Neural cell (in vitro differentiated cells): ENCODE measurements at regions not wholly inside any gene's neighbourhood (a gene's known extent, or its start where the extent isn't known, plus 50 kb on each side); places are given as distances from the start of the nearest gene placed in this dataset.

Experiments
- H2AFZ ChIP-seq: fragments of 200-600, 300-800 bp; sonication (generic), shearing (Covaris generic); 2 replicates; pipeline ENCODE4 v1.6.0; 2014; ENCODE audit warnings: low read depth, mild to moderate bottlenecking, antibody characterized with exemption, low read length, moderate library complexity
- H3F3A ChIP-seq: fragments of 200-600 bp; shearing (Covaris generic); 2 replicates; pipeline ENCODE4 v1.6.1; 2016; ENCODE audit warnings: mild to moderate bottlenecking, moderate library complexity, mixed read lengths, antibody characterized with exemption, low read length; ENCODE audit not compliant: insufficient read depth, poor library complexity, severe bottlenecking
- H3K27ac ChIP-seq: fragments of 200-600, 300-800 bp; sonication (generic), shearing (Covaris generic); 2 replicates; pipeline ENCODE4 v1.5.1; 2014; ENCODE audit warnings: mild to moderate bottlenecking, low read length, moderate library complexity
- H3K27me3 ChIP-seq: fragments of 300-800, 200-600 bp; sonication (generic), shearing (Covaris generic); 2 replicates; pipeline ENCODE4 v1.6.0; 2014; ENCODE audit warnings: mild to moderate bottlenecking, low read depth, low read length, moderate library complexity; ENCODE audit not compliant: insufficient read depth
- H3K36me3 ChIP-seq: fragments of 300-800, 200-600 bp; sonication (generic), shearing (Covaris generic); 2 replicates; pipeline ENCODE4 v1.5.1; 2014; ENCODE audit warnings: mild to moderate bottlenecking, antibody characterized with exemption, low read length, moderate library complexity; ENCODE audit not compliant: insufficient read depth
- H3K4me2 ChIP-seq: fragments of 300-800, 200-600 bp; sonication (generic), shearing (Covaris generic); 2 replicates; pipeline ENCODE4 v1.6.0; 2014; ENCODE audit warnings: mild to moderate bottlenecking, low read length
- H3K4me3 ChIP-seq: fragments of 300-800, 200-600 bp; sonication (generic), shearing (Covaris generic); 2 replicates; pipeline ENCODE4 v1.5.1; 2014; ENCODE audit warnings: mild to moderate bottlenecking, low read length, moderate library complexity
- H3K79me2 ChIP-seq: fragments of 200-600 bp; shearing (Covaris generic); replicated peaks from 2 replicates; pipeline ENCODE4 v1.6.0; 2014; ENCODE audit warnings: mild to moderate bottlenecking, low read length, moderate library complexity; ENCODE audit not compliant: insufficient read depth
- H3K9ac ChIP-seq: fragments of 300-800, 200-600 bp; sonication (generic), shearing (Covaris generic); 2 replicates; pipeline ENCODE4 v1.6.1; 2016; ENCODE audit warnings: mild to moderate bottlenecking, low read length, mixed read lengths
- H3K9me2 ChIP-seq: fragments of 200-600 bp; shearing (Covaris generic); 2 replicates; pipeline ENCODE4 v1.6.1; 2016; ENCODE audit warnings: mild to moderate bottlenecking, low read length, mixed read lengths; ENCODE audit not compliant: insufficient read depth
- H3K9me3 ChIP-seq: fragments of 200-600, 300-800 bp; sonication (generic), shearing (Covaris generic); 2 replicates; pipeline ENCODE4 v1.6.1; 2016; ENCODE audit warnings: mild to moderate bottlenecking, mixed run types, low read length, moderate library complexity, mixed read lengths
- H4K20me1 ChIP-seq: fragments of 200-600 bp; shearing (Covaris generic); 2 replicates; pipeline ENCODE4 v1.6.1; 2016; ENCODE audit warnings: mild to moderate bottlenecking, mixed run types; ENCODE audit not compliant: insufficient read depth
- CTCF ChIP-seq: fragments of 450-650 bp; IDR thresholded peaks from 2 replicates; pipeline ENCODE4 v1.5.1; 2014; ENCODE audit warnings: antibody characterized with exemption, mild to moderate bottlenecking, moderate library complexity; ENCODE audit not compliant: poor library complexity, severe bottlenecking
- EP300 ChIP-seq: fragments of 450-650 bp; conservative IDR thresholded peaks from 2 replicates; pipeline ENCODE4 v1.6.1; 2014; ENCODE audit warnings: antibody characterized with exemption, mild to moderate bottlenecking, moderate library complexity; ENCODE audit not compliant: poor library complexity, severe bottlenecking
- EZH2 ChIP-seq: fragments of 200-600, 300-800 bp; shearing (Covaris generic), sonication (generic); IDR thresholded peaks from 2 replicates; pipeline ENCODE4 v1.6.1; 2014; ENCODE audit warnings: antibody characterized with exemption, low read length, borderline replicate concordance, mild to moderate bottlenecking; ENCODE audit not compliant: insufficient read depth, poor library complexity, severe bottlenecking
- MXI1 ChIP-seq: fragments of 450-650 bp; conservative IDR thresholded peaks from 2 replicates; pipeline ENCODE4 v1.6.1; 2014; ENCODE audit warnings: antibody characterized with exemption, mild to moderate bottlenecking; ENCODE audit not compliant: poor library complexity, severe bottlenecking
- POLR2AphosphoS5 ChIP-seq: IDR thresholded peaks from 2 replicates; pipeline ENCODE4 v1.6.1; 2012
- RAD21 ChIP-seq: fragments of 450-650 bp; conservative IDR thresholded peaks from 2 replicates; pipeline ENCODE4 v1.6.1; 2014; ENCODE audit warnings: antibody characterized with exemption, mild to moderate bottlenecking, moderate library complexity
- REST ChIP-seq: IDR thresholded peaks from 2 replicates; pipeline ENCODE4 v1.6.1; 2012; ENCODE audit warnings: borderline replicate concordance
- SMC3 ChIP-seq: fragments of 450-650 bp; conservative IDR thresholded peaks from 2 replicates; pipeline ENCODE4 v1.6.1; 2014; ENCODE audit warnings: antibody characterized with exemption, mild to moderate bottlenecking, moderate library complexity; ENCODE audit not compliant: poor library complexity
- TAF1 ChIP-seq: IDR thresholded peaks from 2 replicates; pipeline ENCODE4 v1.6.1; 2012; ENCODE audit warnings: low read depth

GRCh38 chr12:59179231-59179630 lies 258.9 kb upstream of the LRIG3 start:
- Histone ChIP-seq H3K27ac (no peak overlapping the region), H3K9me2 (no peaks in the 10 kb centered on the region), H3K27me3 (no peaks in the 10 kb centered on the region), H3K9ac (no peak overlapping the region), H3K4me2 (no peak overlapping the region), H3K36me3 (no peaks in the 10 kb centered on the region), H2AFZ (no peak overlapping the region), H3K9me3 (no peaks in the 10 kb centered on the region), H3K79me2 (no peaks in the 10 kb centered on the region), H3K4me3 (no peak overlapping the region), H4K20me1 (no peaks in the 10 kb centered on the region), H3F3A (no peaks in the 10 kb centered on the region)
- TF ChIP-seq EZH2 (no peak), EP300 (no peak), TAF1 (no peak), CTCF (no peak), POLR2AphosphoS5 (no peak), REST (no peak), MXI1 (no peak), RAD21 (no peak), SMC3 (no peak)

- no peaks in the 10 kb centered on the region for H3K36me3 ChIP-seq
- no peaks in the 10 kb centered on the region for H3K9me2 ChIP-seq
- H3K27ac ChIP-seq, result no peak overlapping the region
- no peaks in the 10 kb centered on the region for H3K79me2 ChIP-seq
- H3K4me3 ChIP-seq, result no peak overlapping the region
- no peak overlapping the region for H2AFZ ChIP-seq
- no peaks in the 10 kb centered on the region for H3K9me3 ChIP-seq
- TF ChIP-seq REST (no peak), RAD21 (no peak), MXI1 (no peak), POLR2AphosphoS5 (no peak), EZH2 (no peak), EP300 (no peak), SMC3 (no peak)
- H3F3A ChIP-seq, result no peaks in the 10 kb centered on the region
- no peak overlapping the region for H3K4me2 ChIP-seq
- H4K20me1 ChIP-seq, result no peaks in the 10 kb centered on the region
- no peaks in the 10 kb centered on the region for H3K27me3 ChIP-seq
- H3K9ac ChIP-seq, result no peak overlapping the region
These were observed 253.4 kb upstream of the LRIG3 start for GRCh38 chr12:59173695-59174094.
